Activated naive CD4-positive, alpha-beta T cell treated with anti-CD3 and anti-CD28 coated beads, Interleukin-2, amount 50 U/mL, for 72 hours (primary cell): ENCODE measurements at regions not wholly inside any gene's neighbourhood (a gene's known extent, or its start where the extent isn't known, plus 50 kb on each side); places are given as distances from the start of the nearest gene placed in this dataset.

Source experiments
- ATAC-seq, 2 donors: fragments of 150-1000 bp; cut with Tn5 transposase; 2 replicates each; pipeline ENCODE4 v1.10.0; 2021; ENCODE audit warnings: mild to moderate bottlenecking in 2 of 2, moderate library complexity in 2 of 2
- DNase-seq, 2 donors: peaks; one replicate each; pipeline ENCODE4 v3.0.0; 2021 to 2022; ENCODE audit warnings: low spot score in 2 of 2
- H3K27ac Mint-ChIP-seq, 2 donors: one replicate each; pipeline ENCODE4 v1.8.0; 2022; ENCODE audit warnings: mild to moderate bottlenecking in 2 of 2, mixed read lengths in 2 of 2
- H3K36me3 Mint-ChIP-seq, 2 donors: one replicate each; pipeline ENCODE4 v1.8.0; 2022; ENCODE audit warnings: mixed read lengths in 2 of 2
- H3K9me3 Mint-ChIP-seq, 2 donors: one replicate each; pipeline ENCODE4 v1.8.0; 2022; ENCODE audit warnings: mixed read lengths in 2 of 2

GRCh38 chr7:80403686-80404241 is 108.1 kb downstream of the GNAT3 start:
- H3K27ac Mint-ChIP-seq, result no peak overlapping the region

GRCh38 chr7:80401708-80402107 is 110.2 kb downstream of the GNAT3 start:
- no peak overlapping the region for H3K27ac Mint-ChIP-seq
- ATAC-seq, result no peak

More at GRCh38 chr7:80403686-80404241, 108.1 kb downstream of the GNAT3 start:
- ATAC-seq (no peak), DNase-seq (no peak)
- H3K36me3 Mint-ChIP-seq, result no peaks in the 10 kb centered on the region
- peaks cover 0 to 3% of the 10 kb centered on the region in 2 donors for H3K9me3 Mint-ChIP-seq

GRCh38 chr7:80393786-80394185 is 118.1 kb downstream of the GNAT3 start:
- Mint-ChIP-seq H3K27ac (no peak overlapping the region), H3K36me3 (no peaks in the 10 kb centered on the region), H3K9me3 (peaks cover 0 to 3% of the 10 kb centered on the region in 2 donors)
- DNase-seq, result no peak
- ATAC-seq, result no peak

More at GRCh38 chr7:80401708-80402107, 110.2 kb downstream of the GNAT3 start:
- no peak for DNase-seq
- no peaks in the 10 kb centered on the region for H3K36me3 Mint-ChIP-seq
- no peaks in the 10 kb centered on the region for H3K9me3 Mint-ChIP-seq

- no peaks in the 10 kb centered on the region for H3K36me3 Mint-ChIP-seq
Measured at GRCh38 chr7:80392229-80393169, 119.4 kb downstream of the GNAT3 start.

GRCh38 chr7:80387634-80388193 is 124.2 kb downstream of the GNAT3 start:
- ATAC-seq (no peak), DNase-seq (no peak)
- Mint-ChIP-seq H3K9me3 (peaks cover 0 to 3% of the 10 kb centered on the region in 2 donors), H3K36me3 (no peaks in the 10 kb centered on the region), H3K27ac (no peak overlapping the region)

More at GRCh38 chr7:80392229-80393169, 119.4 kb downstream of the GNAT3 start:
- Mint-ChIP-seq H3K9me3 (peaks cover 0 to 3% of the 10 kb centered on the region in 2 donors), H3K27ac (no peak overlapping the region)
- DNase-seq, result no peak
- ATAC-seq, result no peak

- Mint-ChIP-seq H3K9me3 (peaks cover 0 to 3% of the 10 kb centered on the region in 2 donors), H3K36me3 (no peaks in the 10 kb centered on the region), H3K27ac (no peak overlapping the region)
- DNase-seq (no peak), ATAC-seq (no peak)
Measured at GRCh38 chr7:80386686-80387085, 125.2 kb downstream of the GNAT3 start.

- ATAC-seq (no peak), DNase-seq (no peak)
- no peaks in the 10 kb centered on the region for H3K36me3 Mint-ChIP-seq
- H3K9me3 Mint-ChIP-seq, result peaks cover 0 to 3% of the 10 kb centered on the region in 2 donors
- H3K27ac Mint-ChIP-seq, result no peak overlapping the region
Measured at GRCh38 chr7:80385508-80385907, 126.4 kb downstream of the GNAT3 start.

- no peak for ATAC-seq
- DNase-seq, result no peak
- H3K27ac Mint-ChIP-seq, result no peak overlapping the region
Measured at GRCh38 chr7:80380957-80381356, 130.9 kb downstream of the GNAT3 start.

GRCh38 chr7:80379034-80379982 is 132.6 kb downstream of the GNAT3 start:
- H3K36me3 Mint-ChIP-seq, result no peaks in the 10 kb centered on the region
- ATAC-seq, result no peak

More at GRCh38 chr7:80380957-80381356, 130.9 kb downstream of the GNAT3 start:
- H3K36me3 Mint-ChIP-seq, result no peaks in the 10 kb centered on the region
- peaks cover 3 to 4% of the 10 kb centered on the region in 2 donors for H3K9me3 Mint-ChIP-seq

GRCh38 chr7:80374321-80374720 is 137.5 kb downstream of the GNAT3 start:
- Mint-ChIP-seq H3K27ac (no peak overlapping the region), H3K36me3 (no peaks in the 10 kb centered on the region), H3K9me3 (peaks cover 3 to 4% of the 10 kb centered on the region in 2 donors)
- no peak for ATAC-seq
- no peak for DNase-seq

More at GRCh38 chr7:80379034-80379982, 132.6 kb downstream of the GNAT3 start:
- Mint-ChIP-seq H3K27ac (no peak overlapping the region), H3K9me3 (peaks cover 3 to 4% of the 10 kb centered on the region in 2 donors)
- DNase-seq, result no peak

GRCh38 chr7:80373429-80374032 is 138.3 kb downstream of the GNAT3 start:
- Mint-ChIP-seq H3K27ac (no peak overlapping the region), H3K9me3 (peaks cover 3 to 4% of the 10 kb centered on the region in 2 donors), H3K36me3 (no peaks in the 10 kb centered on the region)
- ATAC-seq, result no peak
- DNase-seq, result no peak

GRCh38 chr7:80372415-80372814 is 139.4 kb downstream of the GNAT3 start:
- Mint-ChIP-seq H3K9me3 (peaks cover 3 to 4% of the 10 kb centered on the region in 2 donors), H3K27ac (no peak overlapping the region), H3K36me3 (no peaks in the 10 kb centered on the region)
- ATAC-seq (no peak), DNase-seq (no peak)

GRCh38 chr7:80370587-80370986 is 141.3 kb downstream of the GNAT3 start:
- Mint-ChIP-seq H3K27ac (no peak overlapping the region), H3K36me3 (peaks cover 0 to 6% of the 10 kb centered on the region in 2 donors), H3K9me3 (peaks cover 9% of the 10 kb centered on the region in 2 donors)
- ATAC-seq, result no peak
- no peak for DNase-seq

GRCh38 chr7:80369321-80369720 is 142.5 kb downstream of the GNAT3 start:
- Mint-ChIP-seq H3K27ac (no peak overlapping the region), H3K36me3 (peaks cover 0 to 12% of the 10 kb centered on the region in 2 donors), H3K9me3 (peaks cover 17% of the 10 kb centered on the region in 2 donors)
- ATAC-seq, result no peak
- no peak for DNase-seq

- no peak for DNase-seq
- Mint-ChIP-seq H3K9me3 (peaks cover 18 to 19% of the 10 kb centered on the region in 2 donors), H3K36me3 (peaks cover 0 to 12% of the 10 kb centered on the region in 2 donors), H3K27ac (no peak overlapping the region)
- ATAC-seq, result peak in 1 of 2 donors; percentile 22
Measured at GRCh38 chr7:80362677-80363076, 149.2 kb downstream of the GNAT3 start.
